ENCODE measurements at regions not wholly inside any gene's neighbourhood (a gene's known extent, or its start where the extent isn't known, plus 50 kb on each side); places are given as distances from the start of the nearest gene placed in this dataset.

GRCh38 chr6:15818044-15818443 is 155.2 kb upstream of the DTNBP1 start:
- TF ChIP-seq CTCF (IDR thresholded peaks at IDR 0.05) (no peak), EP300 (IDR thresholded peaks at IDR 0.05) (no peak)

Data from ovary (tissue), 3 donors.